BLaER1 treated with 17β-estradiol and CSF1 and Interleukin-3, amounts not matched to agents 10 nM and 100 nM (cell line): ENCODE measurements at regions not wholly inside any gene's neighbourhood (a gene's known extent, or its start where the extent isn't known, plus 50 kb on each side); places are given as distances from the start of the nearest gene placed in this dataset.

Experiments
- H3K27ac ChIP-seq, 11 experiments: shearing (Covaris generic); formaldehyde crosslinking; 2 replicates each; pipeline ENCODE4 v1.8.1; 2022
- H3K27me3 ChIP-seq, 11 experiments: shearing (Covaris generic); formaldehyde crosslinking; 2 replicates each; pipeline ENCODE4 v1.8.1; 2022
- H3K36me3 ChIP-seq, 11 experiments: shearing (Covaris generic); formaldehyde crosslinking; 2 replicates each; pipeline ENCODE4 v1.8.1; 2022
- H3K4me1 ChIP-seq, 10 experiments: shearing (Covaris generic); formaldehyde crosslinking; 2 replicates each; pipeline ENCODE4 v1.8.1; 2022
- H3K4me2 ChIP-seq, 11 experiments: shearing (Covaris generic); formaldehyde crosslinking; 2 replicates each; pipeline ENCODE4 v1.8.1; 2022
- H3K4me3 ChIP-seq, 10 experiments: shearing (Covaris generic); formaldehyde crosslinking; 2 replicates each; pipeline ENCODE4 v1.8.1; 2022
- H3K9ac ChIP-seq, 11 experiments: shearing (Covaris generic); formaldehyde crosslinking; 2 replicates each; pipeline ENCODE4 v1.8.1; 2022
- H3K9me3 ChIP-seq, 11 experiments: shearing (Covaris generic); formaldehyde crosslinking; replicated peaks in 1 of 11; 2 replicates each; pipeline ENCODE4 v1.8.1; 2022
- H4K20me1 ChIP-seq, 11 experiments: shearing (Covaris generic); formaldehyde crosslinking; 2 replicates each; pipeline ENCODE4 v1.8.1; 2022
- Cebpa-rat ChIP-seq, 11 experiments: shearing (Covaris generic); IDR thresholded peaks; 2 replicates each; pipeline ENCODE4 v1.8.1; 2022

DNA sequence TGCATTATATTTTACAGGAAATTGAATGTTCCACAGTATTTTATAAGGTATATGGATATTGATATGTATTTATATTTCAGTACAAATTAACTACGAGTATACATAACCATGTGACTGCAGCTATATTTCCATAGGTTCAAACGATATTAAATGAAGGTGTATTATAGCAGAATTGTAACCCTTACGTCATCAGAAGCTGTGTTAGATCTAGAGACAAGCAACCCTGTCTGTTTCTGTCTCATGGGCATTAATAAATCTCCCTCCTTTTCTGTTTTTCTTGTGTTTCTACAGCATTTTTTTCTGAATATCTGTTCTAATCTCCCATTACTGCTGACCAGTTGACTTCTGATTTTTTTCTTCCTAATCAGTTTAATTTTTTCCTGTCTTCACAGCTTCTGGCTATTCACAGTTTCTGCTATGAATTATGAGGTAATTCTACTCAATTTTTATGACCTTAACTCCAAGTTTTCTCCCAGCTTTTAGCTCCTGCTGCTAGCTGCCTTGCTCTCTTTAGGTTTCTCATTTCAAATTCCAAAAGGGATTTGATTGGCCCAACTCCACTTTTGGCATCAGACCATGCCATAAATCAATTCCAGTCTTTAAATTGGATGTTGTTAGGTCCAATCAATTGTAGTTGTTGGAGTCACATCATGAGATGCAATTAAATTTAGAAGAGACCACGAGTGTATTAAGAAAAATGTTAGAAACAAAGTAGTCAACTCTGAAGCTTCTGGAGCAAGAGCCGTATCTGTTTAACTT is 277.5 kb upstream of the ZSWIM2 start:
- TF ChIP-seq Cebpa-rat (IDR thresholded peaks at IDR 0.05): no peak
- Histone ChIP-seq H3K27ac (no peak overlapping the region), H3K27me3 (no peaks in the 10 kb centered on the region), H3K4me1 (no peaks in the 10 kb centered on the region), H3K4me2 (no peak overlapping the region), H3K4me3 (no peak overlapping the region), H3K36me3 (no peaks in the 10 kb centered on the region), H3K9me3 (no peaks in the 10 kb centered on the region), H3K9ac (no peak overlapping the region), H4K20me1 (no peaks in the 10 kb centered on the region)

DNA sequence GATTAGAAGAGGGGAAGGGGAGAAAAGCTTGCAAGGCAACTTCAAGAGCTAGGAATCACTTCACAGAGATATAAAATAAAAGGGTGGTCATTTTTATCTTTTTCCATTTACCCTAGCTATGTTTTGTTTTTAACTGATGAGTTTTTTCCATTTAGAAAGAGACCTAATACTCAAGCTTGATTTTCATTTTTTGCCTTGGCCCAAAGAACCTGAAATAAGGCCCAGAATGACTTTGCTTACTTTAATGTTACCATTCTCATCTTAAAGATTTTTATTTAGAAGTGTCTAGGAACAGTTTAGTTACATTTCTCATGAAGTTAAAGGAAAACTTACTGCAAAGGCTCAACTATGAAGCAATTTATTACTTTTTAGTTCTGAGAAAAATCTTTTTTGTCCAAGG is 276.3 kb upstream of the ZSWIM2 start:
- no peak overlapping the region for H3K4me2 ChIP-seq

DNA sequence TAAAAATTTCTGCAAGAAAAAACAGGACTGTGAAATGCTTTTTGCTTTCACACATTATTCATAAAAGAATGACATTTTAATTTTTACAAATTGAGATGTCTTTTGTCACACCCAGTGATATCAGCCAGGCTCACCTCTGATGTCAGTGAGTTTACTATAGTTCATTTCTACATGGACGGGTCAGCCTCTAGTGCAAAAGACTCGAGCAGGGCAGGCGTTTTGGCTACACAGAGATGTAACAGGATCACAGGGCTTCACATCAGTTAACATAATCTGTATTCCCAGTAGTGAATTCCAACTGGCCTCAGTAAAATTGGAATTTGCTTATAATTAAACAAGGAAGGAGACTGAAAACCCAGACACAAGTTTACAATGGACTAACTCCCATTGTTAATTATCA is 275.6 kb upstream of the ZSWIM2 start:
- Histone ChIP-seq H3K9me3 (no peaks in the 10 kb centered on the region), H3K27me3 (no peaks in the 10 kb centered on the region), H3K4me1 (no peaks in the 10 kb centered on the region), H3K36me3 (no peaks in the 10 kb centered on the region), H4K20me1 (no peaks in the 10 kb centered on the region), H3K27ac (no peak overlapping the region), H3K4me2 (no peak overlapping the region), H3K4me3 (no peak overlapping the region), H3K9ac (no peak overlapping the region)
- TF ChIP-seq Cebpa-rat (IDR thresholded peaks at IDR 0.05): no peak

More for the DNA sequence above, 276.3 kb upstream of the ZSWIM2 start:
- TF ChIP-seq Cebpa-rat (IDR thresholded peaks at IDR 0.05): no peak
- Histone ChIP-seq H4K20me1 (no peaks in the 10 kb centered on the region), H3K27me3 (no peaks in the 10 kb centered on the region), H3K4me1 (no peaks in the 10 kb centered on the region), H3K27ac (no peak overlapping the region), H3K36me3 (no peaks in the 10 kb centered on the region), H3K9me3 (no peaks in the 10 kb centered on the region), H3K4me3 (no peak overlapping the region), H3K9ac (no peak overlapping the region)

DNA sequence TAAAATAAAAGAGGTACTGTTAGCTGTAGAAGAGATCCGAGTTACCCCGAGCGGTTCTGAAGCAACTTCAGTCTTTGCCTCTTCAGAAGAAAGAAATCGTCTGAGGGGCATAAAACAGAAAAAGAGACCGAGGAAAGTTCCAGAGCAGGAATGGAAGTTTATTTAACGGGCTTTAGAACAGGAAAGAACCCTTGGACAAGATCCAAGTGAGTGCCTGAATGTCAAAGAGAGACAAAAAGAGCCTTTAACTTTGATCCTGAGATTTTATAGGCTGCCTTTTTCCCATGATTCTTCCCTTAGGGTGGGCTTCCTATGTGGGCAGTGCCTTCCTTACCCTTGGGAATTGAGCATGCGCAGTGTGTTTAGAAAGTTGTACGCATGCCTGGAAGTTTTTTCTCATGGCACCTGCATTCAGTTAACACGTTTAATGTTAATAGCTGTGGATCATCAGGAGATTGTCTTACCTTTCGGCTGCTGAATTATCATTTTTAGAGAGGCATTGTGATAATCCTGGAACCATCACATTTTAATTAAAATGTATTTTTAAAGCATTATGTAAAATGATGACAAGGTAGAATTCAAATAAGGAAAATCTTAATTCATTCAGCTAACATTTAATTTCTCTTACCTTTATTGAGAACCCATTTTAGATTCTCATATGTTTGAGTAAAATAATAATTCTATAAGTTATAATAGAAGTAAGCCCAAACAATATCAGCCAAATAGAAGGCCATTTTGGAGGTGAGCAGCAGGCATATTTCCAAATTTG is 269.5 kb upstream of the ZSWIM2 start:
- Histone ChIP-seq H3K4me1 (no peaks in the 10 kb centered on the region), H3K36me3 (no peaks in the 10 kb centered on the region), H3K9me3 (no peaks in the 10 kb centered on the region), H3K4me2 (no peak overlapping the region), H4K20me1 (no peaks in the 10 kb centered on the region), H3K9ac (no peak overlapping the region), H3K27ac (no peak overlapping the region), H3K4me3 (no peak overlapping the region), H3K27me3 (no peaks in the 10 kb centered on the region)
- TF ChIP-seq Cebpa-rat (IDR thresholded peaks at IDR 0.05): no peak

DNA sequence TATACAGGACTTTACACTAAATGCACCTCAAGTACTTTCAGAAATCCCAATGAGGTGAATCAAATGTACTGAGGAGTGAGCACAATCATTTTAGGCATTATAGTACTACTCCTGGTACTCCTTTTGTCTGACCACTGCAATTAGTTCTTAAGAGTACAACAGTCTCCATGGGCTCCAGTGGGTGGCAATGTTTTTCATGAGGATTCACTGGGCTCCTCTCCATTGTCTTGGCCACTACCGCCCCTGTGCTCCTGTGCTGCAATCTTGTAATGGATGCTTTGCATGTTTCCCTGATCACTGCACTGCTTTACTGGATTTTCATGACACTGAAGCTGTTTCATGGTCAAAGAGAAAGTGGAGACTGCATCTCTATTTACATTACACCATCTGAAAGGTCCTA is 268.5 kb upstream of the ZSWIM2 start:
- Histone ChIP-seq H3K4me3 (no peak overlapping the region), H3K4me1 (no peaks in the 10 kb centered on the region), H4K20me1 (no peaks in the 10 kb centered on the region), H3K9me3 (no peaks in the 10 kb centered on the region), H3K27me3 (no peaks in the 10 kb centered on the region), H3K9ac (no peak overlapping the region), H3K4me2 (no peak overlapping the region), H3K36me3 (no peaks in the 10 kb centered on the region), H3K27ac (no peak overlapping the region)
- TF ChIP-seq Cebpa-rat (IDR thresholded peaks at IDR 0.05): no peak

DNA sequence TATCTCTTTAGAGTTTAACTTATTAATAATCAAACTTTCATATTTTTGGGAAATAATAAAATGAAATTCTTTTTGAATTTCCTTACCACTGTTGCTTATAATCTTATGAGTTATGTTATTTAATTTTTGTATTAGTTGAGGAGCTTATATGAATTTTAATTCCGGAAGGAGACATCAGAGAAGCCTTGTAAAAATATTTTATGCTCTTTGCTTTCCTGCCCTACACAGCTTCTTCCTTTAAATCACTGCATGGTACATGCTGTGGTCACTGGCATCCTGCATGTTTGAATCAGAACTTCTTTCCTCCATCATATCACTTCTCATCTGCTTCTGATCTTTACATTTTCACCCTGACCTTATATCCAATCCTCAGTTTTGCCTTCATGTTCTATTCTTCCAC is 266.7 kb upstream of the ZSWIM2 start:
- no peaks in the 10 kb centered on the region for H3K36me3 ChIP-seq
- no peak overlapping the region for H3K4me3 ChIP-seq
- no peaks in the 10 kb centered on the region for H3K9me3 ChIP-seq
- TF ChIP-seq Cebpa-rat (IDR thresholded peaks at IDR 0.05): no peak
- no peak overlapping the region for H3K9ac ChIP-seq
- H4K20me1 ChIP-seq: no peaks in the 10 kb centered on the region
- no peak overlapping the region for H3K27ac ChIP-seq
- H3K27me3 ChIP-seq: no peaks in the 10 kb centered on the region
- no peaks in the 10 kb centered on the region for H3K4me1 ChIP-seq
- no peak overlapping the region for H3K4me2 ChIP-seq

DNA sequence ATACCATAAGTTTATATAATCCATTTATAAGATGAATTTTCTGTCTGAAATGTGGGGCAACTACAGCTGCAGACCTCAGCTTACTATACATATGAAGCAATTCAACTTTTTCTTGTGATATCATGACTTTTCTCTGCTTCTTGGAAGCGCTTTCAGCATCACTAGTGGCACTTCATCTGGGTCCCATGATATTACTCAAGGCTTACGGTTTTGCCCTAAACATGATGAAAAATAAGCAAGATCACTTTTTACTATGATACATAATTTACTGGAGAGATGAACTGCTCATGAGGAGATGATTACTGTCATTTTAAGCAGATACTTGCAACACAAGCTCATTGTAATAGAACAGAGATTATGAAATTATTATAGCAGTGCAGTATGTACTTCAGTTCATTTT is 258.0 kb upstream of the ZSWIM2 start:
- Histone ChIP-seq H3K27me3 (no peaks in the 10 kb centered on the region), H3K9ac (no peak overlapping the region), H4K20me1 (no peaks in the 10 kb centered on the region), H3K36me3 (no peaks in the 10 kb centered on the region), H3K4me2 (no peak overlapping the region), H3K27ac (no peak overlapping the region), H3K4me1 (no peaks in the 10 kb centered on the region), H3K9me3 (no peaks in the 10 kb centered on the region), H3K4me3 (no peak overlapping the region)
- TF ChIP-seq Cebpa-rat (IDR thresholded peaks at IDR 0.05): no peak

DNA sequence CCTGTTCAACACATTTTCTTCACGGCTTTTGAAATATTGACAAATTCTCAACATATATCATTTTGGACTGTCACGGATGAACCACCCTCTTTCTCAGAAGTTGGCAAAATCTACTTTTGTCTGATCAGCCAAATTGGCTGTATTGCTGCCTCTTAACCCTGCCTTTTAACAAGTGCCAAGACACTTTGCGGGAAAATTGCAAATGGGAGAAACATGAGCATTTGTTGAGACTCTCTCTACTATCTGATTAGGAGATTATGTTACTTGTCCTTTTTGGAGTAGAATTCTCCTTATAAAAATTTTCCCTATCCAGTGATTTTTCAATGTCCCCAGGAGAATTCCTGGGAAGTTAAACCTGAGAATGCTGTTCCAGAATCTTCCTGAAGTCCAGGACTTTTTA is 256.2 kb upstream of the ZSWIM2 start:
- Histone ChIP-seq H3K9me3 (no peaks in the 10 kb centered on the region), H3K4me1 (no peaks in the 10 kb centered on the region), H3K27ac (no peak overlapping the region), H3K4me2 (no peak overlapping the region), H3K4me3 (no peak overlapping the region), H3K9ac (no peak overlapping the region), H3K27me3 (no peaks in the 10 kb centered on the region), H3K36me3 (no peaks in the 10 kb centered on the region), H4K20me1 (no peaks in the 10 kb centered on the region)
- TF ChIP-seq Cebpa-rat (IDR thresholded peaks at IDR 0.05): no peak

DNA sequence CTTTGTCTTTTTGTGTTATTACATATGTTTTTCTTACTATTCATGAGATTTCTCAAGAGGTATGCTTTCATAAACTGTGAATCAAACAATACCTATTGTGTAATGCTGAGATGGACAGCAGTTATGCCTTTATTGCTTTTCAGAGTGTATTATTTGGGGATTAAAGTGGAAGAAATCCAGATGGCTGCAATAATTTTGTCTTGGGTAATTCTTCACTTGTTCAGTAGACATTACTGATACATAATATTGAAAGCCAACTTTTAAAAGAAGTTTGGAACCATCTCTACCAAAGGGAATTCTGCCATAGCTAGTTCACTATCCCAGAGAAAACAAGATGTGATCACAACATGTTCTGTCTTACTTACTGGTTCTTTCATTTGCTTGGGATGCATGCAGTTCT is 253.4 kb upstream of the ZSWIM2 start:
- Histone ChIP-seq H3K9me3 (no peaks in the 10 kb centered on the region), H3K4me3 (no peak overlapping the region), H3K27me3 (no peaks in the 10 kb centered on the region), H3K9ac (no peak overlapping the region), H3K4me1 (no peaks in the 10 kb centered on the region), H3K27ac (no peak overlapping the region), H4K20me1 (no peaks in the 10 kb centered on the region), H3K4me2 (no peak overlapping the region), H3K36me3 (no peaks in the 10 kb centered on the region)
- TF ChIP-seq Cebpa-rat (IDR thresholded peaks at IDR 0.05): no peak

DNA sequence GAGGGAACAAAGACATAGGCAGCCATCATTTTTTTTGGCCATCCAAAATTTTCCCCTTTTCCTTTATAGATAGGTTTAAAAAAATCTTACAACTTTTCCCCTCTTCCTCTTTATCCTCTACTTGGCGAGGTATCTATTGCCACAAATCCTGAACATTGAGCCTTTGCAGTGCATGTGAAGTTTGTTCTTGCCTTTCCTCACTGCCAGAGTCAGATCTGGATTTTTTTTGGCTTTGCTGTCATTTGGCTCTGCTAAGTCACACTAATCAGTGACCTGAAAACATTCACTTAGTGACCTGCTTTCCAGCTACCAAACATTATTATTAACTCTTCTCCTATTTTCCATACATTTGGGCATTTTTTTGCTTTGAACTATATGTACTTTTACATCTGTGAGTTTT is 249.2 kb upstream of the ZSWIM2 start:
- H3K4me3 ChIP-seq: no peak overlapping the region
- H3K9me3 ChIP-seq: no peaks in the 10 kb centered on the region
- H3K4me1 ChIP-seq: no peaks in the 10 kb centered on the region
- H3K9ac ChIP-seq: no peak overlapping the region
- no peaks in the 10 kb centered on the region for H4K20me1 ChIP-seq
- H3K27ac ChIP-seq: no peak overlapping the region
- no peaks in the 10 kb centered on the region for H3K27me3 ChIP-seq
- no peaks in the 10 kb centered on the region for H3K36me3 ChIP-seq
- H3K4me2 ChIP-seq: no peak overlapping the region
- no peak for TF ChIP-seq Cebpa-rat (IDR thresholded peaks at IDR 0.05)
